Pulmonary artery endothelial cell (primary cell): ENCODE measurements at regions not wholly inside any gene's neighbourhood (a gene's known extent, or its start where the extent isn't known, plus 50 kb on each side); places are given as distances from the start of the nearest gene placed in this dataset.
"Not testable (repeated sequence)": the region's sequence is repeated elsewhere in the genome, so short reads cannot be mapped to it uniquely, and the experiment has no call there.

Experiments
- DNase-seq: peaks from one replicate; pipeline ENCODE4 v3.0.0-alpha.2; 2011; ENCODE audit warnings: low read depth, low spot score

DNA sequence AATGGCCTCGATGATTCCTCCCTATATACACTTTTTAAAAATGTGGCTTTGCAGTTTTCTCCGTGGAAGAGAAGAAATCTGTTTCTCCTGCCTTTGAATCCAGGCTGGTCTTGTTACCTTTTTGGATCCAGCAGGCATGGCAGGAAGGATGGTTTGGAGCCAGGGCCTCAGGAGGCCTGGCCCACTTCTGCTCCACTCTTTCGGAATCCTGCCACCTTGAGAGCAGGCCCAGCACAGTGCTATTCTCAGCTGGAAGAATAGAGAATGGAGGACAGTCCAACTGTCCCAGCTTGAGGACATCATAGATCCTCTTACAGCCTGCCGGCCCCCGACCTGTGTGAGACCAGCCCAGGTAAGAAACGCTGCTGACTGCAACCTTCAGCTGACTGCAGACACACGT, 421.5 kb downstream of the FUT8 start:
- no peak for DNase-seq

DNA sequence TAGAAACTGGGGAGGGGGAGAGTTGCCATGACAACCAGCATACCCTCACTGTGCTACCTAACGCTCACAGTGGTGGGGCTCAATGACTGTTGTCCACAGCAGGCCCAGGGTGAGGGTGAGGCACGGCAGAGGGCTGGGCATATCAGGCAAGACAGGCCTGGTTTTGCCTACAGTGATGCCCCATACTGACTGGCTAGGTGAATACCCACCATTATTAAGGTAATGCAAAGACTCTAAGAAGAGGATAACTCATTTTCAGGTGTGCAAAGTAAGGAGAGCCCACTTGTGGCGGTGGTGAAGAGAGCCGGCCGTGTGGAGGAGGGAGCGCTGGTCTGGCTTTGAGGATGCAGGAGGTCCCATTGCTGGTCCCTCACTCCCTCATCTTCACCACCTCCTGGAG, 422.3 kb downstream of the FUT8 start:
- DNase-seq: no peak

DNA sequence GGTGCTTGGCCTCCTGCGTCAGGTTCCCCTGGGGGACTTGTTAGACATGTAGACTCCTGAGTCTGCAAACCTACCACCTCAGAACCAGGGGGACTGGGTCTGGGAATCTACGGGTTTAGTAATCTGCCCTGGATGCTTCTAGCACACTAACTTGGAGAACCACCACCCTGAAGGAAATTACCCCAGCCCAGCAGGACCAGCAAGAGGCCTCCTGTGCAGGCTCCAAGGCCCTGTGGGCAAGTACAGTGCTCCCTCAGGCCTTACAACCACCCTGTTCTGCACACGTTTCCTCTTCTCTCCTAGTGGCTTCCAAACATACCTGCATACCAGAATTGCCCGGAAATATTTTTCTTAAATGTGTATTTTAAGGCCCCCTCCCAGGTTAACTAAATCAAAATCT, 423.0 kb downstream of the FUT8 start:
- DNase-seq: no peak

- no peak for DNase-seq
Observed at GRCh38 chr14:65838565-65838964, 426.0 kb downstream of the FUT8 start.

- no peak for DNase-seq
Observed at GRCh38 chr14:65840118-65840751, 427.7 kb downstream of the FUT8 start.

DNA sequence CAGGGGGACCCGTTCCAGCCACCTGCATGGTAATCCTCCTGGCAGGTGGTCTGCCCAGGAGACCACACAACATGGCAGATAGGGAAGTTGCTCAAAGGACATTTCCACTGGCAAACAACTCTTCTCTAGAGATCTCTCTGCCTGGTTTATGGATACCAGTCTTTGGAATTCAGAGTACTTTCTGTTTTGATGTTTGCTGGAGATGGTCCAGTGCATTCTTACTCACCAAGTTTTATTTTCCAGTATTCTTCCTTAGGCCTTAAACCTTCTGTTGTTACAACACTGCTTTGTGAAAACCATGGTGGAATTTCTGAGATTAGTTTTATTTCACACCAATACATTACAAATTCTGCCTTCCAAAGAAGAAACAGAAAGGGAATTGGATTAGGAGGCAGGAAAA, 428.3 kb downstream of the FUT8 start:
- DNase-seq: no peak

GRCh38 chr14:65846196-65846868, 433.8 kb downstream of the FUT8 start:
- DNase-seq: no peak

GRCh38 chr14:65847075-65847847, 434.7 kb downstream of the FUT8 start:
- no peak for DNase-seq

- not testable (repeated sequence) for DNase-seq
Observed at GRCh38 chr14:65847931-65848330, 435.4 kb downstream of the FUT8 start.

- no peak for DNase-seq
Observed at GRCh38 chr14:65849091-65849490, 436.6 kb downstream of the FUT8 start.

DNA sequence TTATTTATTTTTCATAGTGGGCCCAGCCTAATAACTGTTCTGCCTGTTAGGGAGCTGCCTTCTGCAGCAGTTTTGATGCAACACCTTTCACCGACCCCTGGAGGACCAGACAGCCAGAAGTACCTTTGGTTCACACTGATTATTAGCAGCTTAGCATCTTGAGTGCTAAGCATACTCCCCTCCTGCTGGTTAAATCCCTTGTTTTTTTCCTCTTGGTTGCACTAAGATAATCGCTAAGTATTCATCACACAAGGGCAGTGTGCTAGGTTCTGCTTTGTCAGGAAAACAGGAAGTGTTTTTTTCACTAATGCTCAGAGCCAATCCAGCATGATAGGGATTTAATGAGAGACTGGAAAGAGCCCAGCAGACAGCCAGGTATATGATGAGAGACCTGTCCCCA, 437.0 kb downstream of the FUT8 start:
- DNase-seq: no peak

GRCh38 chr14:65850429-65851135, 438.1 kb downstream of the FUT8 start:
- DNase-seq: no peak

- no peak for DNase-seq
Observed at GRCh38 chr14:65852689-65853088, 440.2 kb downstream of the FUT8 start.

- DNase-seq: no peak
Observed at GRCh38 chr14:65853407-65853955, 441.0 kb downstream of the FUT8 start.

DNA sequence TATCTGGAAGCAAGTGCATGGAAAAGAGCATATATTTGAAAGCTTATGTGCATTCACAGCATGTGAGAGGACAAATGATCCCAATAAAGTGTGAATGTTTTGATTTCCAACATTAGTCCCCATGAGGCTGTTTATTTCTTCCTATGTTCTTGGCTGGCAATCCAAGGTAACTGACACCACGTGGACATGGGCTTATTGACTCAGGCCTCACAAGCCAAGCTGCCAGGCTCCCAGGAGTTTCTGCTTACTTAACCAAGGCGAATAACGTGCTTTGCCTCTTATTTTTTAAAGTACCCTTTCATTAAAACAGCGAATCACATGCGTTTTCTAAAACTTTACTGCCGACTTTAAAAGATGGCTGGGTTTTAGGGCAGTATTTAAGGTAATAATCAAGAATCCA, 441.7 kb downstream of the FUT8 start:
- no peak for DNase-seq

GRCh38 chr14:65860956-65861611, 448.6 kb downstream of the FUT8 start:
- DNase-seq: no peak

- DNase-seq: no peak
Observed at GRCh38 chr14:65864549-65864948, 452.0 kb downstream of the FUT8 start.

GRCh38 chr14:65864984-65865383, 452.5 kb downstream of the FUT8 start:
- DNase-seq: no peak

DNA sequence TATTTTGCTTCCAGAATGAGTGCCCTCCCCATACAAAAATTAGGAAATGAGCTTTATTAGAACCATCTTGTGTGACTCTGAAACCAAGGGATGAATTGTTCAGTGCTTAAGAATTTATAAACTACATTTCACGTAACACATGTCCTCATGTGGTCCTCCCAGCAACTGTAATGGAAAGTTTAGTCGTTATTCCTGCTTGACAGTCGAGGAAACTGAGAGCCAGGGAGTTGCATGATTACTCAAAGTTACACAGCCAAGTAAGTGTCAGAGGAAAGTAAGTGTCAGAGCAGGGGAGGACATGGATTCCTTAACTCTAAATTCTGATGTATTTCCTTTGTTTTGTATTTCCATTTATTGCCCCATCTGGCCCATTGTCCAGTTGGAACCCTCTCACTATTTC, 453.9 kb downstream of the FUT8 start:
- DNase-seq: no peak

DNA sequence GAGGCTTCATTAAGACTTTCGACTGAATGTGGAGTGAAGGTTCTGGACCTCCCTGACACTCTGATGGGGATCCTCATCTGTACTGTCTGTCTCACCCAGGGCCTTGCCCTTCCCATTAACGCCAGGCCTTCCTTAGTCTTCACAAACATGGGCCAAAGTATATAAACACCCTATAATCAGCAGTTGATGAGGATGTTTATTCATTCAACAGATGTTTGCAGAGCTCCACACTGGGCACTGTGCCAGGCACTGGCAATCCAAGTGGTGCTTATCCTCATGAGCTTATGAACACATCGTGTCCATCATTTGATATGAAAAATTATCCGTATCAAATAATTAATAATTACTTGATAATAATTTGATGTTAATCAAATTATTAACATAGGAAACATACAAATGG, 454.4 kb downstream of the FUT8 start:
- DNase-seq: no peak

DNA sequence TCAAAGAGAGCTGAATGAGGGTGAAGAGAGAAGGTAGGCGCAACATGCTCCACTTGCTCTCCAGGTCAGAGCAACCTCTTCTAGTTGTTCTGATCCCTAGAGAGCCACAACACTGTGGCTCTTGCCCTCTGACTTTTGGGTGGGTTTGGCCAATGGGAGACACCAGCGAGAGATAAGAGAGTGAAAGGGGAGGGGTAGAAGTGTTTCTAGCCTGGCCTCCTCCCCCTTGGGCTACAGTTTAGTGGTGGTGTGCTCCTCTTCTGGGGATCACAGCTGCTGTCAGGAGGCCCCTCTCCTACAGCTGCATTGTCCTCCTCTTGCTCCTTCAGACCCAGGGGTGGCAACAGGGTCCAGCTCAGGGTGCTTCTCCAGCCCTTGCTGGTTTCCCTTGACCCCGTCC, 454.8 kb downstream of the FUT8 start:
- no peak for DNase-seq
